Stimulated activated effector memory CD8-positive, alpha-beta T cell treated with anti-CD3 and anti-CD28 coated beads, Interleukin-12 subunit alpha, Interleukin-12 subunit beta, amount 100 ng/mL, for 72 hours (primary cell): ENCODE measurements at regions not wholly inside any gene's neighbourhood (a gene's known extent, or its start where the extent isn't known, plus 50 kb on each side); places are given as distances from the start of the nearest gene placed in this dataset.
"Not testable (repeated sequence)": the region's sequence is repeated elsewhere in the genome, so short reads cannot be mapped to it uniquely, and the experiment has no call there.

ENCODE experiments used
- ATAC-seq: fragments of 150-1000 bp; cut with Tn5 transposase; 2 replicates; pipeline ENCODE4 v1.10.0; 2021
- DNase-seq, 2 donors: peaks; one replicate each; pipeline ENCODE4 v3.0.0; 2021 to 2022; ENCODE audit warnings: low spot score in 2 of 2
- H3K27ac Mint-ChIP-seq: one replicate; pipeline ENCODE4 v1.8.0; 2022; ENCODE audit warnings: mild to moderate bottlenecking, mixed read lengths
- H3K36me3 Mint-ChIP-seq: one replicate; pipeline ENCODE4 v1.8.0; 2022; ENCODE audit warnings: mild to moderate bottlenecking, mixed read lengths
- H3K4me1 Mint-ChIP-seq: one replicate; pipeline ENCODE4 v1.8.0; 2022; ENCODE audit warnings: mixed read lengths
- H3K4me3 Mint-ChIP-seq: one replicate; pipeline ENCODE4 v1.8.0; 2022; ENCODE audit warnings: mild to moderate bottlenecking, mixed read lengths
- H3K9me3 Mint-ChIP-seq: one replicate; pipeline ENCODE4 v1.8.0; 2022; ENCODE audit warnings: mixed read lengths

DNA sequence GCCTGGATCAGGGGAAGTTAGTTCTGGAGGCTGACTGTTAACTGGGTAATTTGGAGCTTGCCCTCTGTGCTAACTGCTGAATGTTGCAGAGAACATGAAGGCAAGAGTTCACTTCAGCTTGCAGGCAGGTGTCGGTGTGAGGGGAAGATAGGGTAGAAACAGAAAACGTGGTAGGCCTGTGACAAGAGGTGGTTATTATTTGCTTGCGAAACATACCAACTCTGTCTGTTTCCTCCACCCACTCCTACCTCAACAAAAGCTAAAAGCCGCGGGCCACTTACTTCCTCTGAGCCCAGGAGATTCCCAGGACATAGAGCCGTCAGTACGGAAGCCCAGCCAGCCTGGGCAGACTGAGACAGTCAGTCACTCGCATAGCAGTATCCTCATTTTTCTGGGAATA lies 119.2 kb upstream of the ABCC4 start:
- DNase-seq = no peak
- ATAC-seq = no peak
- no peak overlapping the region for H3K4me3 Mint-ChIP-seq
- no peaks in the 10 kb centered on the region for H3K9me3 Mint-ChIP-seq
- no peaks in the 10 kb centered on the region for H3K36me3 Mint-ChIP-seq
- H3K27ac Mint-ChIP-seq = no peak overlapping the region
- peaks cover 4% of the 10 kb centered on the region for H3K4me1 Mint-ChIP-seq

GRCh38 chr13:95426631-95427030 lies 125.4 kb upstream of the ABCC4 start:
- H3K36me3 Mint-ChIP-seq = no peaks in the 10 kb centered on the region
- H3K9me3 Mint-ChIP-seq = no peaks in the 10 kb centered on the region
- DNase-seq (no peak), ATAC-seq (no peak)
- H3K4me1 Mint-ChIP-seq = no peaks in the 10 kb centered on the region
- no peak overlapping the region for H3K27ac Mint-ChIP-seq
- H3K4me3 Mint-ChIP-seq = no peak overlapping the region

DNA sequence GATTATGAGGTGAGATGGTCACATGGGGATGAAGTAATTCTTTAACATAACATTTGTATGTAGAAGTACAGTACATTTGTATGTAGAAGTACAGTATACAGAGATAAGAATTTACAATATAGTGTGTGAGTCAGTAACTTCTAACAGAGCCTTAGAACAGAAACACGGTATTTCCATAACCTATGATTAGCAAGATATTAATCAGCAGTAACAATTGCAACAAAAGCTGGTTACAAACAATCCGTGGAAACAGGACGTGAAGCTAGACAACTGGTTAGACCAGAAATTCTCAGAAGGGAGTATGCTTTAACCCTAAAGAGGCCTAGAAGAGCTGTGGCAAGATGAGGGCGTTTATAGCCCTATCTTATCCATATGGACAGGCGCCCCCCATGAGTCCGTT lies 122.0 kb upstream of the CLDN10 start:
- not testable (repeated sequence) for H3K4me1 Mint-ChIP-seq, H3K9me3 Mint-ChIP-seq, H3K4me3 Mint-ChIP-seq, ATAC-seq, DNase-seq, H3K36me3 Mint-ChIP-seq, H3K27ac Mint-ChIP-seq

- ATAC-seq = no peak
- no peak overlapping the region for H3K4me3 Mint-ChIP-seq
These were observed 120.4 kb upstream of the CLDN10 start for GRCh38 chr13:95432141-95432540.

DNA sequence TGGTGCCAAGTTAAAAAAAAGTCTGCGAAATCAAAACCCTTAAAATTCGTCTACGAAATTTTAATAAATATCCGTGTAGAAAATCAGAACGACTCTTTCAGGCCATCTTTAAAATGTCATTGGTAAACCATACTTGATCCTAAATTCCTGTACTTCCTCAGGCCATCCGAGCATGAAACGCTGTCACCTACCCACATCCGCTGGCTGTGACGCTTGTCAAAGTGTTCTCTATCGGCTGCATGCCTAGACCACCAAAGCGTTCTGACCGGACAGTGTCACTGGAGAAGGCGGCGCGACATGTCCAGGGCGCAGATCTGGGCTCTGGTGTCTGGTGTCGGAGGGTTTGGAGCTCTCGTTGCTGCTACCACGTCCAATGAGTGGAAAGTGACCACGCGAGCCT lies 119.0 kb upstream of the CLDN10 start:
- Mint-ChIP-seq H3K4me1 (no peaks in the 10 kb centered on the region), H3K4me3 (no peak overlapping the region), H3K9me3 (no peaks in the 10 kb centered on the region), H3K36me3 (no peaks in the 10 kb centered on the region), H3K27ac (no peak overlapping the region)
- ATAC-seq = no peak
- no peak for DNase-seq

More at GRCh38 chr13:95432141-95432540, 120.4 kb upstream of the CLDN10 start:
- DNase-seq = no peak
- Mint-ChIP-seq H3K4me1 (no peaks in the 10 kb centered on the region), H3K36me3 (no peaks in the 10 kb centered on the region), H3K27ac (no peak overlapping the region), H3K9me3 (no peaks in the 10 kb centered on the region)

GRCh38 chr13:95434111-95434510 lies 118.4 kb upstream of the CLDN10 start:
- H3K36me3 Mint-ChIP-seq = no peaks in the 10 kb centered on the region
- H3K4me3 Mint-ChIP-seq = no peak overlapping the region
- H3K9me3 Mint-ChIP-seq = no peaks in the 10 kb centered on the region
- DNase-seq (no peak), ATAC-seq (no peak)
- no peak overlapping the region for H3K27ac Mint-ChIP-seq
- no peaks in the 10 kb centered on the region for H3K4me1 Mint-ChIP-seq

DNA sequence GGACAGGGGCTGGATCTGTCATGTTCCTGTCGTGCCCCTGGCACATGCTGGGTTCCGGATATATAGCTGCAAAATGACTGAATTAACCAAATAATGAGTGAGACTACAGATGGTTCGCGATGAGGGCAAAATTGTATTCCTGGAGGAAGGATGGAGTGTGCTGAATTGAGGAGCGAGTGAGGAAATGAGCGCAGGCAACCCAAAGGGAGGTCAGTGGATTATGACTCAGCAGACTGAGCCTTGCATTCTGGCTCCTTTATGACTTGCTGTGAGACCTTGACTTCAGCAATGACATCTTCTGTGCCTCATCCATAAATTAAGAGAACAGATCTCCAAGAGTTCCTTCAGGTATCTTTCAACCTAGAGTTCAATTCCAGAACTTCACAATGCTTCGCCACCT lies 115.0 kb upstream of the CLDN10 start:
- no peak for DNase-seq
- H3K27ac Mint-ChIP-seq = no peak overlapping the region
- H3K9me3 Mint-ChIP-seq = no peaks in the 10 kb centered on the region
- ATAC-seq = no peak
- no peaks in the 10 kb centered on the region for H3K4me1 Mint-ChIP-seq
- H3K36me3 Mint-ChIP-seq = no peaks in the 10 kb centered on the region
- H3K4me3 Mint-ChIP-seq = no peak overlapping the region

DNA sequence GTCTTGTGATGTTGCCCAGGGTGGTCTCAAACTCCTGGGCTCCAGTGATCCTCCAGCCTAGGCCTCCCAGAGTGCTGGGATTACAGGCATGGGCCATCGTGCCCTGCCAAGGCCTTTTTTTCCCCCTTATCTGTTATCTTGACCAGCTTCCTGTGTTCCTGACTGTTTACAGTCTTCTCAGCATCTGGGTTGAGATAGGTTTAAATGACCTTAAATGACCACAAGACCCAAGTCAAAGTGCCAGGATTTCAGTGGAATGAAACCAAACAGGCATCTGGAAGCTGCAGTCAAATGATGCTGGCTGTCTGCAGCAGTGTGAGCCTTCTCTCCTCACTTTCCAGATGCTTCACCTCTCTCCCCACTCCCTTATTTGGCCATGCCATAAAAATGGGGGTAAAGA lies 114.2 kb upstream of the CLDN10 start:
- DNase-seq = no peak
- no peak for ATAC-seq
- Mint-ChIP-seq H3K4me1 (no peaks in the 10 kb centered on the region), H3K27ac (no peak overlapping the region), H3K36me3 (no peaks in the 10 kb centered on the region), H3K9me3 (no peaks in the 10 kb centered on the region), H3K4me3 (no peak overlapping the region)

DNA sequence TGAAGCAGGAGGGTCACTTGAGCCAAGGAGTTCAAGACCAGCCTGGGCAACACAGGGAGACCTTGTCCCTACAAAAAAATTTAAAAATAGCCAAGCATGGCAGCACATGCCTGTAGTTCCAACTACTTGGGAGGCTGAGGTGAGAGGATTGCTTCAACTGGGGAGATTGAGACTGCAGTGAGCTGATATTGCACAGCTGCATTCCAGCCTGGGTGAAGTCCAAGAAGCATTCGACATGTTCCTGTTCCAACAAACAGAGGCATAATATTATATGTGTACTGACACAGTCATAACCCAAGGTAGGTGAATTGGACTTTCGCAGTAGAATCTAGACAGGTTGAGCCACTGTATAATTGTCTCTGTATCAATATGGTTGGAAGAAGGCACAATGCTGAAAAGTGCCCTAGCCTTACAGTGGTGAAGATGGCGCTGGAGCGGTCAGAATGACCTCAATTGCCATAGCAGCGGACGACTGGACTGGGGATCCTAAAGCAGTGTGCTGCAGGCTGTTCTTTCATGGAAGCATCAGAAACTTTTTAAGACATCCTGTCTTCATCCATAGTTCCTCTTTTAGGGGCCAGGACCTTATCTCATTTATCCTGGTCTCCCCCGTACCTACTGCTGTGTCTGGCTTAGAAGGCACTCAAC lies 112.0 kb upstream of the CLDN10 start:
- Mint-ChIP-seq H3K4me1 (no peaks in the 10 kb centered on the region), H3K36me3 (no peaks in the 10 kb centered on the region), H3K4me3 (no peak overlapping the region), H3K9me3 (no peaks in the 10 kb centered on the region), H3K27ac (no peak overlapping the region)
- DNase-seq (no peak), ATAC-seq (peak; percentile 35)

- Mint-ChIP-seq H3K36me3 (no peaks in the 10 kb centered on the region), H3K9me3 (no peaks in the 10 kb centered on the region), H3K4me3 (no peak overlapping the region), H3K4me1 (no peaks in the 10 kb centered on the region), H3K27ac (no peak overlapping the region)
- no peak for DNase-seq
- no peak for ATAC-seq
These were observed 111.2 kb upstream of the CLDN10 start for GRCh38 chr13:95441326-95441725.

DNA sequence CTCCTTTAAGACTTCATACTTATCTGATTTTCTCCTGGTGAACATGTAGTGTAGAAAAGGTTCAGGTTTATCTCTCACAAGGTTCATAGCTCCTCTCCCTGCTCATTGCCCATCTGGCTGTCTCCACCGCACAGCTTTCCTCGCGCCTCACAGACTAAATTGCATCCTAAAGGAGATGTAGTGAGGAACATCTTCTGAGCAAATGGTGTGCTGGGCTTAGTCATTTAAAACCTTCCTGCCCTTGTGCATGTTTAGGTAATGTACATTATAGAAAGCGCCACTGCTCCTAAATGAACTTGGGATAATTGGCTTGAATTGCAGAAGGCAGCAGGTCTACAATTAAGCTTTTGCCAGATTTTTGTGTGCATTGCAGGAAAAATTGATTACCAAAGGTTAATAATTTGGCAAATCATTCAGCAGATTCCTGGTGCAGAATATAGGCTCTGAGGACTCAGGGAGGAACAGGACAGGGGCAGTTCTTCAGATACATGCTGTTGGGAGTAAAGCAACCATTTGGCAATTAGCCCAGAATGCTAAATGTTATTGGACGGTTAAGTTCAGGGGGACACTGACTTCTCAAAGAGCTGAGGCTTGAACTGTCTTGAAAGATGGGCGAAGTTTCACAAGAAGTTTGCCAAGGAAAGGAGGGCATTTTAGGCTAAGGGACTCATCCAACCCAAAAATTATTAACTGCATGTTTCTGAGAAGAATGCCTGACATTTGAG lies 108.4 kb upstream of the CLDN10 start:
- Mint-ChIP-seq H3K36me3 (no peaks in the 10 kb centered on the region), H3K4me1 (peaks cover 6% of the 10 kb centered on the region), H3K27ac (no peak overlapping the region), H3K4me3 (no peak overlapping the region), H3K9me3 (no peaks in the 10 kb centered on the region)
- DNase-seq = no peak
- ATAC-seq = no peak

GRCh38 chr13:95445131-95445530 lies 107.4 kb upstream of the CLDN10 start:
- Mint-ChIP-seq H3K4me1 (peaks cover 6% of the 10 kb centered on the region), H3K36me3 (no peaks in the 10 kb centered on the region), H3K27ac (no peak overlapping the region), H3K9me3 (no peaks in the 10 kb centered on the region), H3K4me3 (no peak overlapping the region)
- ATAC-seq = no peak
- DNase-seq = no peak

DNA sequence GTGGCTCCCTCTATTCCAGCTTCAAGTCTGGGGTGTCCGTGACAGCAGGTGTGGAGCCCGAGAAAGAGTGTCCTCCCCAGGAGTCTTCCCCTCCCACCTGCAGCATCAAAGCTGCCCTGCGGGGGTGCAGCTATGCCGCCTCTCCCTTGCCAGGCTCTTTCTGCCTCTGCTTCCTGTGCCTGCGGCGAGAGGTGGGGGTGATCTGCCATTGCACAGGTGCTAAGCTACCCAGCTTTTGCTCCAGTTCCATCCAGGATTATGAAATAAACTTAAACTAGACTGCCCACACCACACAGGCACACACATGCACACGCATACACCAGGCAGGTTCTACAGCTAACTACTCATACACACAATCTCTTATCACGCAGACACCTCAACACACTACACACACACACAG lies 104.7 kb upstream of the CLDN10 start:
- DNase-seq = no peak
- peak; percentile 25 for ATAC-seq
- no peak overlapping the region for H3K27ac Mint-ChIP-seq
- no peak overlapping the region for H3K4me3 Mint-ChIP-seq
- H3K4me1 Mint-ChIP-seq = peaks cover 6% of the 10 kb centered on the region
- H3K9me3 Mint-ChIP-seq = no peaks in the 10 kb centered on the region
- no peaks in the 10 kb centered on the region for H3K36me3 Mint-ChIP-seq

- Mint-ChIP-seq H3K9me3 (no peaks in the 10 kb centered on the region), H3K27ac (no peak overlapping the region), H3K4me3 (no peak overlapping the region), H3K36me3 (no peaks in the 10 kb centered on the region), H3K4me1 (peaks cover 10% of the 10 kb centered on the region)
- no peak for ATAC-seq
- DNase-seq = no peak
These were observed 100.9 kb upstream of the CLDN10 start for GRCh38 chr13:95451656-95452055.

- no peak overlapping the region for H3K27ac Mint-ChIP-seq
- DNase-seq = no peak
- H3K4me1 Mint-ChIP-seq = peaks cover 17% of the 10 kb centered on the region
- H3K9me3 Mint-ChIP-seq = no peaks in the 10 kb centered on the region
- ATAC-seq = no peak
- H3K36me3 Mint-ChIP-seq = no peaks in the 10 kb centered on the region
- H3K4me3 Mint-ChIP-seq = no peak overlapping the region
These were observed 100.1 kb upstream of the CLDN10 start for GRCh38 chr13:95452375-95452774.

DNA sequence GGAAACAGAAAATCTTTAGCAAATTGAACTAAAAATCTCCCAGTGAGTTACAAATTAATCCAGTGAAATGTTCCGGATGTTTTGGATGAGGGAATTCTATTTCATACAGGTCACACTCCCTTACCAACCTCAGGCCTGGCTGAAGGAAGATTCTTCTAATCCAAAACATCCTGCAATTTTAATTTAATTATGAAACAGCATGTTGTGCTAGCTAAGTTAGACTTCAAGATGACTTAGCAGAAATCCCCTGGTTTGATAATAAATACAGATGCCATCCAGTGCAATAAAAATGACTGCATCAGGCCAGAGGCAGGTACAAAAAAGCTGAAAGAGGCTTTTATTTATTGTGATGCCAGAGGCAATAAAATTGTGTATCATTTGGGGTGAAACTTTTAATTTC lies 96.7 kb upstream of the CLDN10 start:
- Mint-ChIP-seq H3K4me1 (peaks cover 11% of the 10 kb centered on the region), H3K36me3 (no peaks in the 10 kb centered on the region), H3K4me3 (no peak overlapping the region), H3K9me3 (peaks cover 6% of the 10 kb centered on the region), H3K27ac (no peak overlapping the region)
- DNase-seq = no peak
- ATAC-seq = no peak
